GM21786 (cell line): ENCODE measurements at regions not wholly inside any gene's neighbourhood (a gene's known extent, or its start where the extent isn't known, plus 50 kb on each side); places are given as distances from the start of the nearest gene placed in this dataset.
"Not testable (repeated sequence)": the region's sequence is repeated elsewhere in the genome, so short reads cannot be mapped to it uniquely, and the experiment has no call there.

Source experiments
- ATAC-seq: cut with Tn5 transposase; IDR thresholded peaks from one replicate; pipeline ENCODE4 v1.9.1; 2021; ENCODE audit not compliant: unreplicated experiment

- no peak for ATAC-seq
Observed at GRCh38 chr9:22817181-22817580, 370.6 kb downstream of the DMRTA1 start.

- ATAC-seq = no peak
Observed at GRCh38 chr9:22829236-22829635, 382.6 kb downstream of the DMRTA1 start.

- ATAC-seq = no peak
Observed at GRCh38 chr9:22838266-22838665, 391.6 kb downstream of the DMRTA1 start.

- ATAC-seq = no peak
Observed at GRCh38 chr9:22840641-22841040, 394.0 kb downstream of the DMRTA1 start.

GRCh38 chr9:22845243-22845642 lies 398.6 kb downstream of the DMRTA1 start:
- not testable (repeated sequence) for ATAC-seq

GRCh38 chr9:22855980-22856379 lies 409.4 kb downstream of the DMRTA1 start:
- no peak for ATAC-seq

- no peak for ATAC-seq
Observed at GRCh38 chr9:22857316-22857715, 410.7 kb downstream of the DMRTA1 start.

- ATAC-seq = no peak
Observed at GRCh38 chr9:22863106-22863505, 416.5 kb downstream of the DMRTA1 start.

GRCh38 chr9:22863736-22864135 lies 417.1 kb downstream of the DMRTA1 start:
- ATAC-seq = no peak

- ATAC-seq = no peak
Observed at GRCh38 chr9:22893196-22893843, 446.7 kb downstream of the DMRTA1 start.

GRCh38 chr9:22898591-22898990 lies 452.0 kb downstream of the DMRTA1 start:
- no peak for ATAC-seq

- no peak for ATAC-seq
Observed at GRCh38 chr9:22911632-22912031, 465.0 kb downstream of the DMRTA1 start.

GRCh38 chr9:22913026-22913425 lies 466.4 kb downstream of the DMRTA1 start:
- no peak for ATAC-seq

- ATAC-seq = peak; percentile 73
Observed at GRCh38 chr9:22913518-22913917, 466.9 kb downstream of the DMRTA1 start.

- no peak for ATAC-seq
Observed at GRCh38 chr9:22916148-22916547, 469.5 kb downstream of the DMRTA1 start.

GRCh38 chr9:22919423-22919822 lies 472.8 kb downstream of the DMRTA1 start:
- ATAC-seq = peak; percentile 59

- peak; percentile 9 for ATAC-seq
Observed at GRCh38 chr9:22921742-22922141, 475.1 kb downstream of the DMRTA1 start.

GRCh38 chr9:22922222-22922621 lies 475.6 kb downstream of the DMRTA1 start:
- peak; percentile 38 for ATAC-seq

GRCh38 chr9:22954550-22954949 lies 507.9 kb downstream of the DMRTA1 start:
- ATAC-seq = no peak

GRCh38 chr9:22954964-22955363 lies 508.3 kb downstream of the DMRTA1 start:
- no peak for ATAC-seq

- no peak for ATAC-seq
Observed at GRCh38 chr9:22969350-22969979, 522.8 kb downstream of the DMRTA1 start.

GRCh38 chr9:22970434-22970975 lies 523.9 kb downstream of the DMRTA1 start:
- no peak for ATAC-seq

GRCh38 chr9:22975951-22976350 lies 529.3 kb downstream of the DMRTA1 start:
- no peak for ATAC-seq
